Endothelial cell of umbilical vein (primary cell): ENCODE measurements at regions not wholly inside any gene's neighbourhood (a gene's known extent, or its start where the extent isn't known, plus 50 kb on each side); places are given as distances from the start of the nearest gene placed in this dataset.

ENCODE experiments used
- BruUV-seq: library from RNA; stranded (reverse); fragments of 400-500 nt; replicated peaks from 2 replicates; lab custom pipeline; 2021; lab: Mats Ljungman, UMichigan
- CTCF ChIA-PET: fragments of 300-600, 350-600 bp; sonication (Branson Sonifier 250); formaldehyde crosslinking; loops from one replicate; lab custom pipeline; 2021; ENCODE audit warnings: antibody characterized with exemption, inconsistent platforms; lab: Charles Lee
- POLR2A ChIA-PET: fragments of 300-600, 350-600 bp; sonication (Branson Sonifier 250); formaldehyde crosslinking; loops from one replicate; lab custom pipeline; 2021; ENCODE audit warnings: antibody characterized with exemption, inconsistent platforms; lab: Charles Lee
- DNase-seq: peaks from one replicate; pipeline ENCODE4 v3.0.0-alpha.2; 2011; ENCODE audit warnings: low read depth, low spot score
- FAIRE-seq: peaks from 2 replicates; lab custom pipeline; 2011; peaks lifted over from hg19 to GRCh38; lab: Jason Lieb, UNC
- H2AFZ ChIP-seq: 2 replicates; pipeline ENCODE4 v1.6.0; 2012; ENCODE audit warnings: low read depth, low read length, control low read depth, inconsistent platforms
- H3K27ac ChIP-seq: 2 replicates; pipeline ENCODE4 v1.5.1; 2011; ENCODE audit warnings: low read depth, mild to moderate bottlenecking, control low read depth, low read length, moderate library complexity; ENCODE audit not compliant: insufficient read depth
- H3K27me3 ChIP-seq, 2 experiments: 2 replicates each; pipeline versions ENCODE4 v1.6.0 to v1.6.1; 2011; ENCODE audit warnings: low read length in 2 of 2, mixed read lengths in 1 of 2; ENCODE audit not compliant: control insufficient read depth in 2 of 2, insufficient read depth in 2 of 2
- H3K36me3 ChIP-seq, 2 experiments: 2 replicates in 1 of 2; 3 replicates in 1 of 2; pipeline ENCODE4 v1.5.1; 2011; ENCODE audit warnings: low read length in 2 of 2, mild to moderate bottlenecking in 1 of 2, moderate library complexity in 1 of 2; ENCODE audit not compliant: control insufficient read depth in 2 of 2, insufficient read depth in 2 of 2; ENCODE audit errors: extremely low read depth in 1 of 2
- H3K4me1 ChIP-seq: 3 replicates; pipeline ENCODE4 v1.5.1; 2011; ENCODE audit warnings: mild to moderate bottlenecking, low read length; ENCODE audit not compliant: control insufficient read depth, insufficient read depth; ENCODE audit errors: extremely low read depth
- H3K4me2 ChIP-seq: 2 replicates; pipeline ENCODE4 v1.6.1; 2011; ENCODE audit warnings: low read length, control low read depth, mixed read lengths; ENCODE audit not compliant: insufficient read depth
- H3K4me3 ChIP-seq, 3 experiments: fragments of 200-600 bp in 1 of 3; sonication (generic), shearing (Covaris generic) in 1 of 3; replicated peaks in 1 of 3; 2 replicates each; pipeline ENCODE4 v1.5.1; 2011 to 2016; ENCODE audit warnings: control low read depth in 3 of 3, low read length in 3 of 3, mild to moderate bottlenecking in 2 of 3, inconsistent platforms in 1 of 3, low read depth in 1 of 3, moderate library complexity in 1 of 3; ENCODE audit not compliant: insufficient read depth in 1 of 3
- H3K79me2 ChIP-seq: 2 replicates; pipeline ENCODE4 v1.6.0; 2012; ENCODE audit warnings: low read length, inconsistent platforms; ENCODE audit not compliant: control insufficient read depth, insufficient read depth
- H3K9ac ChIP-seq: replicated peaks from 2 replicates; pipeline ENCODE3; 2011; ENCODE audit warnings: low read length, control low read depth; ENCODE audit not compliant: insufficient read depth; ENCODE audit errors: extremely low read depth
- H3K9me1 ChIP-seq: replicated peaks from 3 replicates; pipeline ENCODE4 v1.6.0; 2011; ENCODE audit warnings: mild to moderate bottlenecking, low read length; ENCODE audit not compliant: control insufficient read depth, insufficient read depth; ENCODE audit errors: extremely low read depth
- H3K9me3 ChIP-seq: replicated peaks from 2 replicates; pipeline ENCODE4 v1.5.1; 2012; ENCODE audit warnings: low read length, inconsistent platforms; ENCODE audit not compliant: control insufficient read depth, insufficient read depth
- H4K20me1 ChIP-seq: replicated peaks from 2 replicates; pipeline ENCODE3; 2011; ENCODE audit warnings: mild to moderate bottlenecking, low read length; ENCODE audit not compliant: control insufficient read depth, insufficient read depth; ENCODE audit errors: extremely low read depth
- EZH2 ChIP-seq: IDR thresholded peaks from 2 replicates; pipeline ENCODE4 v1.6.1; 2012; ENCODE audit warnings: borderline replicate concordance, low read depth, mild to moderate bottlenecking, moderate library complexity, low read length, inconsistent platforms; ENCODE audit not compliant: severe bottlenecking
- FOS ChIP-seq: IDR thresholded peaks from 2 replicates; pipeline ENCODE4 v1.6.1; 2011; ENCODE audit warnings: mild to moderate bottlenecking, low read length, moderate library complexity, borderline replicate concordance; ENCODE audit not compliant: insufficient read depth
- GATA2 ChIP-seq: IDR thresholded peaks from 2 replicates; pipeline ENCODE4 v1.7.0; 2011; ENCODE audit warnings: low read depth, mild to moderate bottlenecking, moderate library complexity, mixed read lengths, low read length; ENCODE audit not compliant: insufficient read length, insufficient read depth
- JUN ChIP-seq: IDR thresholded peaks from 2 replicates; pipeline ENCODE4 v1.6.1; 2011; ENCODE audit warnings: borderline replicate concordance, low read depth; ENCODE audit not compliant: insufficient read length, insufficient read depth
- MYC ChIP-seq: IDR thresholded peaks from one replicate; pipeline ENCODE4 v1.6.1; 2011; ENCODE audit warnings: mild to moderate bottlenecking, low read depth, low read length
- POLR2A ChIP-seq: IDR thresholded peaks from 2 replicates; pipeline ENCODE4 v1.6.1; 2012; ENCODE audit warnings: low read depth, mild to moderate bottlenecking, control low read depth, low read length
- POLR2AphosphoS5 ChIP-seq: IDR thresholded peaks from 2 replicates; pipeline ENCODE4 v1.6.1; 2012; ENCODE audit warnings: low read depth, mild to moderate bottlenecking, control low read depth, low read length, moderate library complexity; ENCODE audit not compliant: insufficient read depth
- dilution Hi-C: fragments of 300-500 bp; cut with MboI; formaldehyde crosslinking; loops from one replicate; pipeline ENCODE4 v1.15.0; 2019; ENCODE audit warnings: low sequenced_read_pairs; ENCODE audit not compliant: extremely low pct_ligation_motif_present
- intact Hi-C: fragments of 100-400 bp; cut with micrococcal nuclease; formaldehyde crosslinking; loops from one replicate; pipeline ENCODE4 v1.10.0; 2022
- TF ChIP-seq, protein P1 (sequence below): IDR thresholded peaks from 2 replicates; pipeline ENCODE4 v1.6.1; 2011; ENCODE audit not compliant: insufficient read depth, insufficient read length
- TF ChIP-seq, protein P2 (sequence below), 2 donors: IDR thresholded peaks; 1 replicate in 1 of 2; 2 replicates in 1 of 2; pipeline ENCODE4 v1.5.1; 2011; ENCODE audit warnings: low read length in 2 of 2, mild to moderate bottlenecking in 2 of 2, moderate library complexity in 2 of 2, control low read depth in 1 of 2, inconsistent platforms in 1 of 2, low read depth in 1 of 2; ENCODE audit not compliant: insufficient read depth in 1 of 2; ENCODE audit errors: extremely low read depth in 1 of 2

DNA sequence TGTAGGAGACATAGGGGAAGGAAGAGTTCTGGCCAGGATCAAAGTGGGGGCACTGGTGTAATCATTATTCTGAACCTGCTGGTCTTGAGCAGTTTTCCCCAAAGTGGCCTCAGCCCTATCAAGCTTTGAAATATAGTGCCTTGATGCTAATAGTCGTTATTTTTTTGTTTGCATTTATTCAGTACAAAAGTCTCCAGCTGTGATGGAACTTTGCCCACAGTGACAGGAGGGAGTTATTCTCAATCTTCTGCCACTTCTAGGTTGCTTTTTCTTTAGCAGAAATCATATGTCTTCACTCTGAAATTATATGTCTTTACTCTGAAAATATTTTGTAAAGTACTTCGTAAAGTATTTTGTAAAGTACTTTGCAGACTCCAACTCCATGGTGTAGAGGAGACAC is 93.1 kb downstream of the FAT3 start:
- ChIA-PET CTCF (no interaction called here), POLR2A (no interaction called here)
- intact Hi-C loops, result no loop called here
- H3K4me3 ChIP-seq, result no peak overlapping the region
- H3K36me3 ChIP-seq, result no peaks in the 10 kb centered on the region
- DNase-seq, result no peak
- no peak overlapping the region for H3K27ac ChIP-seq
- H3K79me2 ChIP-seq, result no peaks in the 10 kb centered on the region
- no peaks in the 10 kb centered on the region for H4K20me1 ChIP-seq
- no TSS peak for BruUV-seq
- dilution Hi-C loops, result no loop called here
- H3K9ac ChIP-seq, result no peak overlapping the region
- no peaks in the 10 kb centered on the region for H3K9me1 ChIP-seq
- FAIRE-seq, result no peak
- H3K4me2 ChIP-seq, result no peak overlapping the region
- no peak overlapping the region for H2AFZ ChIP-seq
- H3K4me1 ChIP-seq, result no peaks in the 10 kb centered on the region
- no peaks in the 10 kb centered on the region for H3K9me3 ChIP-seq
- TF ChIP-seq JUN, result no peak
- no peak for TF ChIP-seq FOS
- TF ChIP-seq GATA2, result no peak
- no peak for TF ChIP-seq POLR2AphosphoS5
- no peak for TF ChIP-seq POLR2A
- TF ChIP-seq, protein P1, sequence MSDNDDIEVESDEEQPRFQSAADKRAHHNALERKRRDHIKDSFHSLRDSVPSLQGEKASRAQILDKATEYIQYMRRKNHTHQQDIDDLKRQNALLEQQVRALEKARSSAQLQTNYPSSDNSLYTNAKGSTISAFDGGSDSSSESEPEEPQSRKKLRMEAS, result no peak
- no peak for TF ChIP-seq EZH2
- no peak for TF ChIP-seq MYC
- TF ChIP-seq, protein P2, sequence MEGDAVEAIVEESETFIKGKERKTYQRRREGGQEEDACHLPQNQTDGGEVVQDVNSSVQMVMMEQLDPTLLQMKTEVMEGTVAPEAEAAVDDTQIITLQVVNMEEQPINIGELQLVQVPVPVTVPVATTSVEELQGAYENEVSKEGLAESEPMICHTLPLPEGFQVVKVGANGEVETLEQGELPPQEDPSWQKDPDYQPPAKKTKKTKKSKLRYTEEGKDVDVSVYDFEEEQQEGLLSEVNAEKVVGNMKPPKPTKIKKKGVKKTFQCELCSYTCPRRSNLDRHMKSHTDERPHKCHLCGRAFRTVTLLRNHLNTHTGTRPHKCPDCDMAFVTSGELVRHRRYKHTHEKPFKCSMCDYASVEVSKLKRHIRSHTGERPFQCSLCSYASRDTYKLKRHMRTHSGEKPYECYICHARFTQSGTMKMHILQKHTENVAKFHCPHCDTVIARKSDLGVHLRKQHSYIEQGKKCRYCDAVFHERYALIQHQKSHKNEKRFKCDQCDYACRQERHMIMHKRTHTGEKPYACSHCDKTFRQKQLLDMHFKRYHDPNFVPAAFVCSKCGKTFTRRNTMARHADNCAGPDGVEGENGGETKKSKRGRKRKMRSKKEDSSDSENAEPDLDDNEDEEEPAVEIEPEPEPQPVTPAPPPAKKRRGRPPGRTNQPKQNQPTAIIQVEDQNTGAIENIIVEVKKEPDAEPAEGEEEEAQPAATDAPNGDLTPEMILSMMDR (IDR thresholded peaks at IDR 0.05; ENCODE audit: extremely low read depth in 1 of 2, insufficient read depth in 1 of 2, low read depth in 1 of 2, low read length in 2 of 2), result no peak
- H3K27me3 ChIP-seq, result no peaks in the 10 kb centered on the region
